ENCODE measurements at regions not wholly inside any gene's neighbourhood (a gene's known extent, or its start where the extent isn't known, plus 50 kb on each side); places are given as distances from the start of the nearest gene placed in this dataset.

GRCh38 chr10:55048830-55049498 lies 247.9 kb upstream of the PCDH15 start (continued):
- TF ChIP-seq, protein P1, sequence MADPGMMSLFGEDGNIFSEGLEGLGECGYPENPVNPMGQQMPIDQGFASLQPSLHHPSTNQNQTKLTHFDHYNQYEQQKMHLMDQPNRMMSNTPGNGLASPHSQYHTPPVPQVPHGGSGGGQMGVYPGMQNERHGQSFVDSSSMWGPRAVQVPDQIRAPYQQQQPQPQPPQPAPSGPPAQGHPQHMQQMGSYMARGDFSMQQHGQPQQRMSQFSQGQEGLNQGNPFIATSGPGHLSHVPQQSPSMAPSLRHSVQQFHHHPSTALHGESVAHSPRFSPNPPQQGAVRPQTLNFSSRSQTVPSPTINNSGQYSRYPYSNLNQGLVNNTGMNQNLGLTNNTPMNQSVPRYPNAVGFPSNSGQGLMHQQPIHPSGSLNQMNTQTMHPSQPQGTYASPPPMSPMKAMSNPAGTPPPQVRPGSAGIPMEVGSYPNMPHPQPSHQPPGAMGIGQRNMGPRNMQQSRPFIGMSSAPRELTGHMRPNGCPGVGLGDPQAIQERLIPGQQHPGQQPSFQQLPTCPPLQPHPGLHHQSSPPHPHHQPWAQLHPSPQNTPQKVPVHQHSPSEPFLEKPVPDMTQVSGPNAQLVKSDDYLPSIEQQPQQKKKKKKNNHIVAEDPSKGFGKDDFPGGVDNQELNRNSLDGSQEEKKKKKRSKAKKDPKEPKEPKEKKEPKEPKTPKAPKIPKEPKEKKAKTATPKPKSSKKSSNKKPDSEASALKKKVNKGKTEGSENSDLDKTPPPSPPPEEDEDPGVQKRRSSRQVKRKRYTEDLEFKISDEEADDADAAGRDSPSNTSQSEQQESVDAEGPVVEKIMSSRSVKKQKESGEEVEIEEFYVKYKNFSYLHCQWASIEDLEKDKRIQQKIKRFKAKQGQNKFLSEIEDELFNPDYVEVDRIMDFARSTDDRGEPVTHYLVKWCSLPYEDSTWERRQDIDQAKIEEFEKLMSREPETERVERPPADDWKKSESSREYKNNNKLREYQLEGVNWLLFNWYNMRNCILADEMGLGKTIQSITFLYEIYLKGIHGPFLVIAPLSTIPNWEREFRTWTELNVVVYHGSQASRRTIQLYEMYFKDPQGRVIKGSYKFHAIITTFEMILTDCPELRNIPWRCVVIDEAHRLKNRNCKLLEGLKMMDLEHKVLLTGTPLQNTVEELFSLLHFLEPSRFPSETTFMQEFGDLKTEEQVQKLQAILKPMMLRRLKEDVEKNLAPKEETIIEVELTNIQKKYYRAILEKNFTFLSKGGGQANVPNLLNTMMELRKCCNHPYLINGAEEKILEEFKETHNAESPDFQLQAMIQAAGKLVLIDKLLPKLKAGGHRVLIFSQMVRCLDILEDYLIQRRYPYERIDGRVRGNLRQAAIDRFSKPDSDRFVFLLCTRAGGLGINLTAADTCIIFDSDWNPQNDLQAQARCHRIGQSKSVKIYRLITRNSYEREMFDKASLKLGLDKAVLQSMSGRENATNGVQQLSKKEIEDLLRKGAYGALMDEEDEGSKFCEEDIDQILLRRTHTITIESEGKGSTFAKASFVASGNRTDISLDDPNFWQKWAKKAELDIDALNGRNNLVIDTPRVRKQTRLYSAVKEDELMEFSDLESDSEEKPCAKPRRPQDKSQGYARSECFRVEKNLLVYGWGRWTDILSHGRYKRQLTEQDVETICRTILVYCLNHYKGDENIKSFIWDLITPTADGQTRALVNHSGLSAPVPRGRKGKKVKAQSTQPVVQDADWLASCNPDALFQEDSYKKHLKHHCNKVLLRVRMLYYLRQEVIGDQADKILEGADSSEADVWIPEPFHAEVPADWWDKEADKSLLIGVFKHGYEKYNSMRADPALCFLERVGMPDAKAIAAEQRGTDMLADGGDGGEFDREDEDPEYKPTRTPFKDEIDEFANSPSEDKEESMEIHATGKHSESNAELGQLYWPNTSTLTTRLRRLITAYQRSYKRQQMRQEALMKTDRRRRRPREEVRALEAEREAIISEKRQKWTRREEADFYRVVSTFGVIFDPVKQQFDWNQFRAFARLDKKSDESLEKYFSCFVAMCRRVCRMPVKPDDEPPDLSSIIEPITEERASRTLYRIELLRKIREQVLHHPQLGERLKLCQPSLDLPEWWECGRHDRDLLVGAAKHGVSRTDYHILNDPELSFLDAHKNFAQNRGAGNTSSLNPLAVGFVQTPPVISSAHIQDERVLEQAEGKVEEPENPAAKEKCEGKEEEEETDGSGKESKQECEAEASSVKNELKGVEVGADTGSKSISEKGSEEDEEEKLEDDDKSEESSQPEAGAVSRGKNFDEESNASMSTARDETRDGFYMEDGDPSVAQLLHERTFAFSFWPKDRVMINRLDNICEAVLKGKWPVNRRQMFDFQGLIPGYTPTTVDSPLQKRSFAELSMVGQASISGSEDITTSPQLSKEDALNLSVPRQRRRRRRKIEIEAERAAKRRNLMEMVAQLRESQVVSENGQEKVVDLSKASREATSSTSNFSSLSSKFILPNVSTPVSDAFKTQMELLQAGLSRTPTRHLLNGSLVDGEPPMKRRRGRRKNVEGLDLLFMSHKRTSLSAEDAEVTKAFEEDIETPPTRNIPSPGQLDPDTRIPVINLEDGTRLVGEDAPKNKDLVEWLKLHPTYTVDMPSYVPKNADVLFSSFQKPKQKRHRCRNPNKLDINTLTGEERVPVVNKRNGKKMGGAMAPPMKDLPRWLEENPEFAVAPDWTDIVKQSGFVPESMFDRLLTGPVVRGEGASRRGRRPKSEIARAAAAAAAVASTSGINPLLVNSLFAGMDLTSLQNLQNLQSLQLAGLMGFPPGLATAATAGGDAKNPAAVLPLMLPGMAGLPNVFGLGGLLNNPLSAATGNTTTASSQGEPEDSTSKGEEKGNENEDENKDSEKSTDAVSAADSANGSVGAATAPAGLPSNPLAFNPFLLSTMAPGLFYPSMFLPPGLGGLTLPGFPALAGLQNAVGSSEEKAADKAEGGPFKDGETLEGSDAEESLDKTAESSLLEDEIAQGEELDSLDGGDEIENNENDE (IDR thresholded peaks at IDR 0.05; ENCODE audit: insufficient replicate concordance, low read length): no peak
- TF ChIP-seq BCL11A (IDR thresholded peaks at IDR 0.05; ENCODE audit: low read depth in 2 of 2, low read length in 2 of 2): no peak
- TF ChIP-seq MAFK (IDR thresholded peaks at IDR 0.05; ENCODE audit: low read depth, low read length): no peak
- TF ChIP-seq ASH2L (IDR thresholded peaks at IDR 0.05; ENCODE audit: low read length): no peak
- no peak for TF ChIP-seq RXRA (IDR thresholded peaks at IDR 0.05; ENCODE audit: insufficient read depth, low read depth, low read length)
- TF ChIP-seq CBX8 (IDR thresholded peaks at IDR 0.05; ENCODE audit: borderline replicate concordance, low read depth, low read length): no peak
- no peak for TF ChIP-seq GTF2F1 (IDR thresholded peaks at IDR 0.05; ENCODE audit: borderline replicate concordance, low read depth, low read length)
- TF ChIP-seq, protein P2, sequence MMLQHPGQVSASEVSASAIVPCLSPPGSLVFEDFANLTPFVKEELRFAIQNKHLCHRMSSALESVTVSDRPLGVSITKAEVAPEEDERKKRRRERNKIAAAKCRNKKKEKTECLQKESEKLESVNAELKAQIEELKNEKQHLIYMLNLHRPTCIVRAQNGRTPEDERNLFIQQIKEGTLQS (IDR thresholded peaks at IDR 0.05; ENCODE audit: insufficient read depth, low read depth, low read length): no peak
- no peak for TF ChIP-seq TBP (IDR thresholded peaks at IDR 0.05; ENCODE audit: low read depth, low read length)
- no peak for TF ChIP-seq NANOG (IDR thresholded peaks at IDR 0.05; ENCODE audit: insufficient read depth, low read depth, low read length, poor library complexity, severe bottlenecking)

Measured in H1 (cell line).